ENCODE measurements at regions not wholly inside any gene's neighbourhood (a gene's known extent, or its start where the extent isn't known, plus 50 kb on each side); places are given as distances from the start of the nearest gene placed in this dataset.

DNA sequence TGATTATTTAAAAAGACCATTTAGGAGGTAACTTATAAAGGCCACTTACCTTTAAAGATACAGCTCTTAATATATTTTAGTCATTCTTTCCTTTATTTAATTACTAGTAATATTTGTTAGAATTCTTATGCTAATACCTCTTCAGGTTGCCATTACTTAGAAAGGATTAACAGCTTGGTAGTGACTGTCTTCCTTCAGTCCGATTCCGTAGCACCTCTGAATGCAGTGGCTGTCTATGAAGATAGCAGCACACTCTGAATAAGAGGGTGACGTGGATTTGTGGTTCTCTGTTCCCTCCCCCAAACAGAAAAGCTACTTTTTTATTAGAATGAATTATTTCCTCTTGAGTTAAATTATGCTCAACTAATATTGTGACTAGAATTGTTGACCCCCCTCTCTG lies 92.6 kb upstream of the TENM3 start:
- TF ChIP-seq CTCF (IDR thresholded peaks at IDR 0.05) (no peak), POLR2A (IDR thresholded peaks at IDR 0.05) (no peak)

All from vagina (tissue), 2 donors.